ES-I3 (cell line): ENCODE measurements at regions not wholly inside any gene's neighbourhood (a gene's known extent, or its start where the extent isn't known, plus 50 kb on each side); places are given as distances from the start of the nearest gene placed in this dataset.

ENCODE experiments used
- H3K36me3 ChIP-seq: 2 replicates; pipeline ENCODE4 v1.6.1; 2013; ENCODE audit warnings: mild to moderate bottlenecking, low read length, control low read depth, moderate library complexity; ENCODE audit not compliant: insufficient read depth
- H3K4me1 ChIP-seq: 2 replicates; pipeline ENCODE4 v1.6.1; 2013; ENCODE audit warnings: mild to moderate bottlenecking, control low read depth, low read length; ENCODE audit not compliant: insufficient read depth
- H3K9ac ChIP-seq: 2 replicates; pipeline ENCODE4 v1.6.1; 2013; ENCODE audit warnings: low read depth, mild to moderate bottlenecking, low read length, moderate library complexity
- H3K9me3 ChIP-seq: 2 replicates; pipeline ENCODE4 v1.6.1; 2013; ENCODE audit warnings: mild to moderate bottlenecking, low read length, moderate library complexity; ENCODE audit not compliant: control insufficient read depth, insufficient read depth

GRCh38 chr11:8740129-8740528 is 57.5 kb downstream of the RPL27A start:
- Histone ChIP-seq H3K9me3 (no peaks in the 10 kb centered on the region), H3K9ac (no peak overlapping the region), H3K4me1 (peaks cover under 1% of the 10 kb centered on the region; the same call in 1 of the 2 replicates), H3K36me3 (no peaks in the 10 kb centered on the region)

- Histone ChIP-seq H3K9me3 (no peaks in the 10 kb centered on the region), H3K9ac (no peak overlapping the region), H3K4me1 (peaks cover 10% of the 10 kb centered on the region), H3K36me3 (no peaks in the 10 kb centered on the region)
These were observed 61.8 kb downstream of the RPL27A start for GRCh38 chr11:8744423-8744822.

GRCh38 chr11:8745431-8746253 is 63.0 kb downstream of the RPL27A start:
- H3K4me1 ChIP-seq, result peaks cover 10% of the 10 kb centered on the region
- H3K9ac ChIP-seq, result no peak overlapping the region
- H3K36me3 ChIP-seq, result no peaks in the 10 kb centered on the region
- no peaks in the 10 kb centered on the region for H3K9me3 ChIP-seq

- peaks cover 10% of the 10 kb centered on the region for H3K4me1 ChIP-seq
- no peak overlapping the region for H3K9ac ChIP-seq
- no peaks in the 10 kb centered on the region for H3K9me3 ChIP-seq
- no peaks in the 10 kb centered on the region for H3K36me3 ChIP-seq
These were observed 63.9 kb downstream of the RPL27A start for GRCh38 chr11:8746331-8746974.

GRCh38 chr11:8747173-8747572 is 64.6 kb downstream of the RPL27A start:
- no peaks in the 10 kb centered on the region for H3K36me3 ChIP-seq
- H3K9ac ChIP-seq, result no peak overlapping the region
- H3K4me1 ChIP-seq, result peaks cover 10% of the 10 kb centered on the region
- H3K9me3 ChIP-seq, result no peaks in the 10 kb centered on the region

GRCh38 chr11:8748317-8748716 is 65.7 kb downstream of the RPL27A start:
- no peaks in the 10 kb centered on the region for H3K9me3 ChIP-seq
- no peak overlapping the region for H3K9ac ChIP-seq
- no peaks in the 10 kb centered on the region for H3K36me3 ChIP-seq
- H3K4me1 ChIP-seq, result peaks cover 10% of the 10 kb centered on the region

GRCh38 chr11:8749202-8749601 is 66.6 kb downstream of the RPL27A start:
- Histone ChIP-seq H3K4me1 (peaks cover 10% of the 10 kb centered on the region), H3K9ac (no peak overlapping the region), H3K9me3 (no peaks in the 10 kb centered on the region), H3K36me3 (no peaks in the 10 kb centered on the region)

- Histone ChIP-seq H3K36me3 (no peaks in the 10 kb centered on the region), H3K4me1 (0 out of 2 replicates have a peak, but pooled peaks cover 2% of the 10 kb centered on the region), H3K9ac (no peak overlapping the region), H3K9me3 (no peaks in the 10 kb centered on the region)
These were observed 71.6 kb downstream of the RPL27A start for GRCh38 chr11:8754241-8754640.

- Histone ChIP-seq H3K9me3 (no peaks in the 10 kb centered on the region), H3K36me3 (no peaks in the 10 kb centered on the region), H3K9ac (no peak overlapping the region), H3K4me1 (0 out of 2 replicates have a peak, but pooled peaks cover 4% of the 10 kb centered on the region)
These were observed 73.6 kb downstream of the RPL27A start for GRCh38 chr11:8756201-8756600.

GRCh38 chr11:8757047-8757446 is 74.5 kb downstream of the RPL27A start:
- H3K4me1 ChIP-seq, result 0 out of 2 replicates have a peak, but pooled peaks cover 4% of the 10 kb centered on the region
- H3K9me3 ChIP-seq, result no peaks in the 10 kb centered on the region
- no peaks in the 10 kb centered on the region for H3K36me3 ChIP-seq
- H3K9ac ChIP-seq, result no peak overlapping the region

- Histone ChIP-seq H3K36me3 (no peaks in the 10 kb centered on the region), H3K9ac (no peak overlapping the region), H3K4me1 (0 out of 2 replicates have a peak, but pooled peaks cover 4% of the 10 kb centered on the region), H3K9me3 (no peaks in the 10 kb centered on the region)
These were observed 74.9 kb downstream of the RPL27A start for GRCh38 chr11:8757533-8757932.

GRCh38 chr11:8758619-8759169 is 76.1 kb downstream of the RPL27A start:
- Histone ChIP-seq H3K9ac (no peak overlapping the region), H3K9me3 (no peaks in the 10 kb centered on the region), H3K36me3 (no peaks in the 10 kb centered on the region), H3K4me1 (0 out of 2 replicates have a peak, but pooled peaks cover 4% of the 10 kb centered on the region)

GRCh38 chr11:8759634-8760033 is 77.0 kb downstream of the RPL27A start:
- Histone ChIP-seq H3K36me3 (no peaks in the 10 kb centered on the region), H3K4me1 (0 out of 2 replicates have a peak, but pooled peaks cover 4% of the 10 kb centered on the region), H3K9me3 (no peaks in the 10 kb centered on the region), H3K9ac (no peak overlapping the region)

- H3K4me1 ChIP-seq, result peaks cover 12% of the 10 kb centered on the region
- no peaks in the 10 kb centered on the region for H3K9me3 ChIP-seq
- no peaks in the 10 kb centered on the region for H3K36me3 ChIP-seq
- H3K9ac ChIP-seq, result no peak overlapping the region
These were observed 78.3 kb downstream of the RPL27A start for GRCh38 chr11:8760896-8761295.
